ENCODE measurements at regions not wholly inside any gene's neighbourhood (a gene's known extent, or its start where the extent isn't known, plus 50 kb on each side); places are given as distances from the start of the nearest gene placed in this dataset.
A peak's percentile ranks its signal among the peaks of the same experiment; 100 is the strongest.

DNA sequence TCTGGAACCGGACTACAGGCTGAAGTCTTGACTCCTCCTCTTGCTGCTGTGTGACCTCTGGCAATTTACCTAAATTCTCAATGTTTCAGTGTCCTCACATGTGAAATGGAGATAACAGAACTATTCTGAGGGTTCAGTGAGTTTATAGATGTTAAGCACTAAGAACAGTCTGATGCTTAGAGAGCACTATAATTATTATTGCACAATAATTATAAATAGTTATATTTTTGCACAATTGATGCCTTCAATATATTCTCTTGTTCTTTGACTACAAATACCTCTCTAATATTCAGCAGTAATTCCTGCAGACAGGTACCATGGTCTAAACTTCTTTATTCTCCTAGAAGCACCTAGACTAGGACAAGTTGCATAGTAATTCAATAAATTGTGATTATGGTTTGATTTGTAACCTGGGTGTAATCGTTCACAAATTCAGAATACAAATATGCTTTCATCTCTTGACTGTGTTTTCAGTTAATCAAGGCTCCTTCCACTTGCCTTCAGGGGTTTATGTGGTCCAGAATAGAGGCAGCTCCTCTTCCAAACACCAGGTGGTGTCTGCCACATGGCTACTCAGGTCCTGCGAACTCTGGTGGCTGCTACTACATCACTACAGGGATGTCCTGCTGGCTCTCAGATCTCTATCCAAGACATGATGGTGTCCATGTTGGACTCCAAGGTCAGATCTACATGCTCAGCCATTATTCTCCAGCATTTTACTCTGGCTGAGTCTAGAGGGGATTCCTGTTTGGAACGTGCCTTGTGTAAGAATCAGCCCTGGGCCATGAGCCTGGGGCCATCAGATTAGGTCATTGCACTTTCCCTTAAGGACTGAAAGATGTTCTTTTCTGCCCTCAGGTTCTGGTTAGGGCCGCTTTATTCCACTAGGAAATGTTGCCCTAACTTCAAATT, 103.4 kb downstream of the QRFPR start:
- DNase-seq = peak in 1 of 5 donors; percentile 18

DNA sequence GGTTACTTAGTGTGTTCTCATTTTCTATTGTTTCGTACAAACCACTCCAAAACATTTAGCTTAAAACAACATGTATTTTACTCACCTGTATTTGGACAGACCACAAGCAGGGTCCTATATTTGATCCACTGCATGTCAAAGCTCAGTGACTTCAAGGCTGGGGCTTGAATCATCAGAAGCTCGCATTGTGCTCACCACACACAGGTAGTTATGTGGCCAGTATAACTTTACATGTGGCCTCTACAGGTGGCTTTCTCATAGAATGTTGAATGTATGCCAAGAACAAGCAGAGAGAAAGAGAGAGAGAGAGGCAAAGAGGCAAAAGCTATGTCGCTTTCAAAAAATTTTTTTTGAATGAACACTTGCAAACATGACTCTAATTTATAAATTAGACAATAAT, 107.6 kb downstream of the QRFPR start:
- no peak for DNase-seq

DNA sequence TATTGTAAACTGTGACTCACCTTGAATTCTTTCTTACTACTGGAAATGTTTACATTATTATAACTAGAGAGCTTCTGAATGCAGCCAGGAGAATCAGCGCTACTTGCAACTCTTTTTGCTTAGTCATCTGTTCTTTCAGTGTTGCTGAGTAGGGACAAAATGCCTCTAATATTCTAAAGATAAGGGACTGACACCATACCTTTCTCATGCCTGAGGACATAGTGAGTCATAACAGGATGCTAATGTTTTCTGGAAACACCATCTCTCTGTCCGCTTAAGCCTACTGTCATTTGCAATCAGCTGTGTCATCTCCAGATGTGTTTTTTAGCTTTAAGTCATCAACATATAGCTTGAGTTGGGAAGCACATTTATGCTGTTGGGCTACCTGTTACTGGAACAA, 108.3 kb downstream of the QRFPR start:
- DNase-seq = peak in 1 of 5 donors; percentile 83

DNA sequence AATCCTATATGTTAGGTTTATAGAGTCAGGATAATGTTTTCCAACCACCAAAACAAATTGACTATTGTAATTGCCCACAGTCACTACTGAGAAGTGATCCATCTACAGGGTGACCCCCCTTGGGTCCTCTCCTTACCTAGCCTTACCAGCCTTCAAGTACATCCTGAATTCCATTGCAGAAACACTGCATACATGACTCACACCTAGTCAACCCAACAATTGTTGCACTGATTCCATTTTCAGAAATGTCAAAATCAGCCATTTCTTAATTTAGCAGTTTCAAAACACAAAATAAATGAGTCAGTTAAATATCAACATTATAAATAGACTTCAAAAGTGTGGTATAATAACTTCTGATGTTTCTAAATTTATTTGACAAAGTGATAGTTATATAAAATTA, 106.3 kb upstream of the TNIP3 start:
- DNase-seq = no peak

DNA sequence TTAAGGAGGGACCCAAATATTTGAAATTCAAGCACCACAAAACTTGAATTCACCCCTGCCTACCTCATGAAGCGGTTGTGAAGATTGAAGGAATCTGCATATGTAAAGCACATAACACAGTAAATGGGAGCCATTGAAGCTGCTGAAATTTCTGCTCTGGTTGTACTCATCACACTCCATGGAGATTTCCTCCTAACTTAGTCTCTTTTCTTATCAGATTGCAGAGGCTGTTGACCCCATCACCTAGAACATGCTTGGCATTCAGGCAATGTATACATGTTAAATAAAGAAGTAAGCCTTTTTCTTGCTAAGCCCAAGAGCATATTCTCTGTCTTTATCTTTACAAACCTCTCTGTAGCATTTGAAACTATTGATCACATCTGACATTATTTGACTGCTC, 104.9 kb upstream of the TNIP3 start:
- no peak for DNase-seq

DNA sequence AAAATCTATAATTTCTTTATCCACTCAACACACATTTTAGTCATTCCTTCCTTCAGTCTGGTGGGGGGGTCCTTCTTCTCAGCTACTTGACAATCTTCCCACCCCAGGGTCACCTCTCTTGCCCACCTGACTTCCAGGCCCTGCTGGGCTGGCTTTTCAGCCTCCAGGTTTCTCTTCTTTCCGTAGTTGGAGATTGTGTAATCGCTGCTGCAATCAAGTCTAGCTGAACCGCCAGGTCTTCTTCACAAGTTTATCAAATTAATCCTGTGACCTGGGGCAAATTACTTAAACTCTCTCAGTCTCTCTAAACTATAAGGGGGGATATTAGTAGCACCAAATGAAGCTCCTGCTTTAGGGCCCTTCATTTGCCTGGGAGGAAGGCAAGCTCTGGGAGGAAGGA, 102.9 kb upstream of the TNIP3 start:
- no peak for DNase-seq

DNA sequence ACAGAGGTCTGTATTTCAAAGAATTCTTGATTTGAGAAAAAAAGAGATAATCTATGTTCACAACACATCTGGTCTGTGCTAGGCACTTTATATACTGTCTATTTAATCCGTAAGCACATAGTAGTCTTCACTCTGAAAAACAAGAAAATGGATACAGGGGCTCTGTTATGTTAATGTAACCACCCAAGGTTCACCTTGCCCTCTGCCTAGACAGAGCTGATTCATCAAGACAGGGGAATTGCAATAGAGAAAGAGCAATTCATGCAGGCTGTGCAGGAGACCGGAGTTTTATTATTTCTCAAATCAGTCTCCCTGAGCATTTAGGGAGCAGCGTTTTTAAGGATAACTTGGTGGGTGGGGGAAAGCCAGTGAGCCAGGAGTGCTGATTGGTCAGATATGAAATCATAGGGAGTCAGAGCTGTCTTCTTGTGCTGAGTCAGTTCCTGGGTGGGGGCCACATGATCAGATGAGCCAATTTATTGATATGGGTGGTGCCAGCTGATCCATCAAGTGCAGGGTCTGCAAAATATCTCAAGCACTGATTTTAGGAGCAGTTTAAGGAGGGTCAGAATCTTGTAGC, 92.9 kb upstream of the TNIP3 start:
- DNase-seq = peak in 1 of 5 donors; percentile 44

DNA sequence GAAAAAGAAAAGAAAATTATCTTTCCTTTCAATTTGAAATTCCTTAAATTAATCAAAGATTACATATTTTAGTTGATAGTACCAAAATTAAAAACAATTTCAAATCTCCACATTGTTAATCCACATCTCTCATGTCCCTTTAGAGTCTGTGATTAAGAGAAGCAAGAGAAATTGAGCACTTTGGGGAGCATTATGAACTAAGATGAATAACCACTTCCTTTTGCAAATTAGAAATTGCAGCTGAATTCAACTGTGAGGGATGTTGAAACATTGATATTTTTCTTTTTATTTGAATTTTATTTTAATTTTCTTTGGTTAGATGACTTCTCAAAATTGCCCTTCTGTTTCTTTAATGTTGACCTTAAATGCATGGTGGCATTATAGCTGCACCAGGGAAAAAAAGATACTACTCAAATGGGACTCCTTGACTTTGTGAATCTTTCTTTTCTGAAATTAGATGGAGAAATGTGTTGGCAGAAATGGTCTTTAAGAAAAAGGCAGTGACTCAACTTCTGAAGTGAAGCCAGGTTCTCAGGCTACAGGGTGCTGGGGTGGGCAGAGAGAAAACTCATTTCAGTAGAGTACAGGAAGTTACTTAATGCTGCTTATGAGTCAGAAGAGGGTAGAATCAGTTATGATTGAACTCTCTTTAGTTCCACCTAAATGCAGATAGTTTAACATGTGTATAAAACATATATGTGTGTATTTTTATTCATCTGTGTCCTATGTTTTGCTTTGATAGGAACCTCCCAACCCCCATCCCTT, 92.0 kb upstream of the TNIP3 start:
- peak in 1 of 5 donors; percentile 93 for DNase-seq

DNA sequence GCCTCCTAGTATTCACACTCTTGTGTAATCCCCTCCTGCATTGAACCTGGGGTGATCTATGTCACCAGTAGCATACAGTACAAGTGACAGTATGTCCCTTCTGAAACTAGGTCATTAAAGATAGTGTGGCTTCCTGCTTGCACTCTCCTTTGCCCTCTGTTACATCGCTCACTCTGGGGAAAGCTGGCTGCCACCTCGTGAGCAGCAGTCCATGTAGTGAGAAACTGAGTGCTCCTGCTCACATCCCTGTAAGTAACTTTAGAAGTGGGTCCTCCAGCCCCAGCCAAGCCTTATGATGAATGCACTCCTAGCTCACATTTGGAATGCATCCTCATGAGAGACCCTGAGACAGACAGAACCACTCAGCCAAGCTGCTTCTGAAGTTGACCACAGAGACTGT, 89.8 kb upstream of the TNIP3 start:
- DNase-seq = peak in 1 of 5 donors; percentile 55

DNA sequence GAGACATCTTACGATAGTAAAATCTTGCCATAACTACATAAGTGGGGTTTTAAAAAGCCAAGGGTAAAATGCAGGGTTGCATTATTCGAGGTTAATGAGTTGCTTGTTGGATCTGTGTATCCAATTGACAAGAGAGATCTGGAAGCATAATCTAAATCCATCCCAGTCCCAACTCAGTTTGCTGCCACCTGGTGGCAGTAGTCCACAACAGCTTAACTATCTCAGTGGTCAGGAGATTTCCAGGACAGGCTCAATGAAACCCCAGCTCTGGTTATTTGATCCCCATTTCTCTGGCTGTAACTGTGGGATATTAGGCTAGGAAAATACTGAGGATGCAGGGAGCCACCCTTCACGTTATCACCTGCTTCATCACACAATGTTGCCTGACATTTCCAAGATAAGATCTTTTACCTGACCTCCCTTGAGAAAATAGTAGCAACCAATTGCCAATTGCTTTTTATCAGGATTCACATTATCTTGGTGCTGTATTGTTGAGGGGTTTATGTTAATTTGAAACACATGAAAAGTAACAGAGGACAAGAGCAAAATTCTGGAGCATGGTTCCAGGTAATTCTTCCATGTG, 88.2 kb upstream of the TNIP3 start:
- DNase-seq = peak; percentile 18 to 66 (median 35)

DNA sequence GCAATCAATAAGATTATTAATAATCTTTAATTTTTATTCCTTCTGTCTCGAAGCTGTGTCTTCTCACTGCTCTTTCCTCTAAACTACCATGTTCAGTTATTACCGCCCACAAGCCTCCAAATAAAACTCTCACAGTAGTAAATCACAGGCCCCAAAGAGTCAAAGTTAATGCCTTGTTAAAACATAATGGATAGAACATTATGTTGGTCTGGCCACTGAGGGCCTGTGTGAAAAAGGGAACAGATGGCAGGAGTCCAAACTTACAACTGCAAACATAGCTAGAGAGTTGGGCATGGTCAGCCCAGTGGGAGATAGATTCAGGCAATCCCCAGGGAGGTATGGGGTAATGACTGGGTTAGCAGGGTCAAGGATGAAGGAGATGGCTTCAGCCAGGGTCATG, 84.6 kb upstream of the TNIP3 start:
- DNase-seq = no peak

DNA sequence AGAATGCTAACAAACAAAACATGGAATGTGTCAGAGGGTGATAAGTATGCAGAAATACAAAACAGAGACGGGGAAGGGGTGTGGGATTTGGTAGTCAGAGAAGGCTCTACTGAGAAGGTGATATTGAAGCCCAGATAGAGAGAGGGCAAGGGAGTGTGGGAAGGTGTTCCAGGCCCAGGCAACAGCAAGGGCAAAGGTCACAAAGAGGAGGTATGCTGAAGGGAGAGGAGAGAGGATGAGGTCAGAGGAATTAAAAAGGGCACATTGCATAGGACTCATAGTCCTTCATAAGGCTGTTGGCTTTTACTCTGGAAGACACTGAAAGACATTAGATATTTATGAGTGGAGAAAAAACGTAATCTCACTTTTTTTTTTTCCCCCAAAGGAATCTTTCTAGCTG, 82.6 kb upstream of the TNIP3 start:
- no peak for DNase-seq

DNA sequence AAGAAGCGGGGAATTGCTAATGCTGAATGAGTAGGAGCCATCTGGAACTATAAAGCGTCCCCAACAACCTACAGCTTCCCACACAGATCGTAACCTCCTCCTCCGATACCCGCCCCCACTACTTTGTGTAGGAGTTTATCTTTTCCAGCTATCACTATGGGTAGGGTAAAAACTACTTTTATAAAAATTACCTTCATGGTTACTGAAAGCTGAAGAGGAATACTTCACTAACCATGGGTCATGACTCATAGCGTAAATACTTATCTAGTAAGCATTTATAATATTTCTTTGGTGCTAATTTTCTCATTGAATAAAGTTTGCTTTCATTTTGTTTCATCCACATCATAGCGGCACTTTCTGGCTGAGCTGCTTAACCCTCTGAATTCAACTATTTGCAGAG, 79.4 kb upstream of the TNIP3 start:
- peak in 1 of 5 donors; percentile 30 for DNase-seq

DNA sequence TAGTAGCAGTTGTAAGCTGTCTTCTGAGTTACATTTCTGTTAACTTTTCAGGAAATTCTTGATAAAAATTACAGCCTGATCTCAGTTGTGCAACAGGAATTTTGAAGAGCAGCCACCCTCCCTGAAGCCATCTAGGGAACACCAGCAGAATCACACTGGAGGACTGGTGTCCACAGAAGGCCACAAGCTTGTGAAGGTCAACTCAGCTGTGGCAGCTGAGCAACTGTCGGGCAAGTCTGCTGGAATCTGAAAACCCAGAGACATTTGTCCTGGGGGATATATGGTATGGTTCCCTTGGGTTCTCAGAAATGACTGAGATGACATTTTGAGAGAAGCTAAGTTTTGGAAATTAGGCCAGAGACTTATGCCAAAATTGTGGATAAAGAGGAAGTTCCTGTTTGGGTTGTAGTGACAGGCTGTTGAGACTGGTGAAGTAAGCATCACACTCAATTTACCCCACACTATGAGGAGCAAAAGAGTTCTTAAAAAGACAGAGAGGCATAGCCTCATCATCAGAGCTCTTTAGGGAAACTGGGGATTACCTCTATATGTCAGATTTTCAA, 78.1 kb upstream of the TNIP3 start:
- DNase-seq = no peak

DNA sequence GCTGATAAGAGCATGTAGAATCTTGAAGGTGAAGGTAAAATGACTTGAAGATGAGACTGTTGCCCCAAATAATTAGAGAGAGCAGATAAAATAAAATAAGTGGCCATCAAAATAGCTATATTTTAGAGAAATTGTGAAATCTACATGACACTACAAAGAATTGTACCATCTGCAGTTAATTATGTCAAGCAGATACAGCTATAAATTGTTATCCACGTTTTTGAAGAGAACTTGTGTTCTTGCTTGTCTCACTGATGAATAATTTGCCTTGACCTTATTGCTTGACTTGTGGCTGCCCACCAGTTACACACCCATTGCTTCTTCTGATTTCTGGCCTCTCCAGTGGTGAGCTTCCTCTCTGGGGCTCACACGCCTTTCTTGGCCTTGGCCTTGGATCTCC, 75.8 kb upstream of the TNIP3 start:
- DNase-seq = no peak

DNA sequence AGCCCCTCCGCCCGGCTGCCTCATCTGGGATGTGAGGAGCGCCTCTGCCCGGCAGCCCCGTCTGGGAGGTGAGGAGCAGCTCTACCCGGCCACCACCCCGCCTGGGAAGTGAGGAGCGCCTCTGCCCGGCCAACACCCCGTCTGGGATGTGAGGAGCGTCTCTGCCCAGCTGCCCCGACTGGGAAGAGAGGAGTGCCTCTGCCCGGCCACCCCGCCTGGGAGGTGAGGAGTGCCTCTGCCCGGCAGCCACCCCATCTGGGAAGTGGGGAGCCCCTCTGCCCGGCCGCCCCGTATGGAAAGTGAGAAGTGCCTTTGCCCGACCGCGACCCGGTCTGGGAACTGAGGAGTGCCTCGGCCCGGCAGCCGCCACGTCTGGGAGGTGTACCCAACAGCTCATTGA, 74.3 kb upstream of the TNIP3 start:
- no peak for DNase-seq

DNA sequence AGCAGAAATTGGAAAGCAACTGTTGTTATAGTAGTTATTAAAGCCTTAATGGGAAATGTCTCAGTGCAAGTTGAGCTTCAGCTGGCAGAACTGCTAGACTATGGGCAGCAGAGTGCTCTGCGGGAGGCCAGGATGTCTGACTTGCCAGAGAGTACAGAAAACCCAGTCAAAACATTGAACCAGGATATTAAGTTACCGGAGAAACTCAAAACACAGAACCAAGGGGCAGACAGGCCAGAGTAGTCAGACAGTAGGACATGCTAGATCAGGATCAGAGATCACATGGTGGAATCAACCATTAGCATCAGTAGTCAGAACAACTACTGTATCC, 72.9 kb upstream of the TNIP3 start:
- no peak for DNase-seq

DNA sequence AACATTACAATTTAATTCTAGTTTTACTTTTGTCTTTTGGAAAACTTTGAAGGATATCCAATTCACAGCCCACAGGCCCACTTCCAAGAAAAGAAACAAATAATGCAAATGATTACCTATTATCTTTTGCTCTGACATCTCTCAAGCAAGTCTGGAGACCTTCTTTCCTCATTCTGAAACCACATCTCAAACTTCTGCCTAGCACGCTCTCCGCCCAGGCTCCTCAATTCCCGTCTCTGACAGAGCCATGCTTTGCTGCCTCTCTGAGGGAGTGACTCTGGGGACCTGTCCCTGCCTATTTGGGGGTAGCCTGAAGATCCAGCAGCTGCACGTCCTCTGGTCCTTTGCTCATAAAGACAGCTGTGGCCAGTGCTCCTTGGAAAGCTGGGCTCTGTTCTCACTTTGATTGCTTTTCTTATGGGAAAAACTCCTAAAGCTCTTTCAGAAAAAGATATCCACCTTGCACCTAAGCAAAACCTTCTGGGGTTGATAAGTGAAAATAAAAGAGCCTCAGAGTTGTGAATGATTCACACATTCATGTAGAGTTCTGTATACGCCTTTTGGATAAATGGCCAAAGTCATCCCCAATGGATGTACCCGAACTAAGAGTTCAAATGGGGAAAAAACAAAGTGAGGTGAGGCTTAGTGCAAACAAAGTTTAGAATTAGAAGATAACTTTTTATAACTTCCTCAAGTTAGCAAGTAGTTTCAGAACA, 72.4 kb upstream of the TNIP3 start:
- no peak for DNase-seq

DNA sequence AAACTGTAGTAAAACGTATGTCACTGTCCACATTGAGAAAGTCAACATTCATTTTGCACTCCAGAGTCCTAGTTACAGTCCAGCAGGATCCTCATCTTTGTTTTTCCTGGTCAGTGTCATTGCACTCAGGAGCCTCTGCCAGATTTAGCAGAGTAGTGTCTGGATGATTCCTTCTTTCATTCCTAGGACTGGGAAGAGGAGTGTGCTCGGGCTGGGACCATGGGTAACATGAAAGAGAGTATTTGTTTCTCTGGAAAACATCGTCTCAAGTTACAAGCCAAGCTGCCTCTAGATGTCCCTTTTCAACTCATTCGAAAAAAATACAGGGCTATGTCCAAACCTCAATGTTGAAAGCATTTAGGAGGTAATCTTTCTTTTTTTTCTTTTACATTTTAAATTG, 69.9 kb upstream of the TNIP3 start:
- no peak for DNase-seq

DNA sequence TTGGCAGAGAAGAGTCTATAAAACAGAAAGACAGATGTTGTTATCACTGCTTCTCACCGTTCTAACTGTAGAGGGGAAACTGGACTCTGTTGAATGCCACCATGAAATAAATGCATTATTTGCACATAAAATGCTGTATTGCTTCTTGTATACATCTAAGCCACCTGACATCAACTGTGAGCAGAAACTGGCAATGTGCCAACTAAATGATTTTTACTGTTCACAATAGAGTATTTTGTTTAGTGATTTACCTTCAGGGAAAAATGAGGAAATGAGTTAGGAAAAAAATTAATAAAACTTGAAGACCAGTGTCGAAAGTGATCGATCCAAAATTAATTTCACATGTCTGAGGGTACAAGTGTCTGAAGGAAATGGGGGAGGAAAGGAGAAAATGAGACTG, 65.9 kb upstream of the TNIP3 start:
- no peak for DNase-seq

DNA sequence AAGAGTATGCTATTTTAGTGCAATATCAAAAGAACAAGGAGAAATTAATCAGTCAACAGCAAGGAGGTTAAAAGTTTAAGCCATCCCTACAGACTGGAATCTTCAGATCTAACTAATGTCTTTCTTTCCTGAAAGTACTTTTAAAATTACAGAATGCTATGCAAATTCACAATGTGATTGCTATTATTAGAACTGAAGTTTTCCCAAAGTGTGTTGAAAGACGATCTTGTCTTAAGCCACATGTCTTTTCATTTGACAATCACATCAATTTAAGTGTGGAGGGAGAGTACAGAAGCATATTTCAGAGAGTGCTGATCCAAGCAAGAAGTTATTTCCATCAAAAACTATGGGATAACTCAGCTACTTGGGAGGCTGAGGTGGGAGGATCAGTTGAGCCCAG, 64.7 kb upstream of the TNIP3 start:
- no peak for DNase-seq

DNA sequence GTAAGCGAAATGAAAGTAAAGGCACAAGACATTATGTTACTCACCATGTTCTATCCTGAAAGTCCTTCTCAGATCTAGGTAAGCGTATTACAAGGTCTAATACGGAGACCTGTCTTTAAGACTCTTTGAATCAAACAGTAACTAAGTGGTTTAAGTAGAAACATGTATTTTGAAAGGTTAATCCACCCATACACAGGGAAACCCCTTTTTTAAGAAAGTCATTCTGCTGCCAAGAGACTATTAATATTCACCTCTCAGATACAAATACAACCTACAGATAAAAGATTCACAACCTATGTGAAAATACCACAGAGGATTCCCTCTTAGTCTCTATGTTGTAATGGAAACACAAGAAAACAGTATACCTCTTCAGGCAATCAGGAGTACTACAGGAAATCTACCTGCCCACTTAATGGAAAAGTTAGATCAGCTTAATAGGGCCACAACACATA, 63.2 kb upstream of the TNIP3 start:
- DNase-seq = peak in 1 of 5 donors; percentile 30
